ENCODE measurements at regions not wholly inside any gene's neighbourhood (a gene's known extent, or its start where the extent isn't known, plus 50 kb on each side); places are given as distances from the start of the nearest gene placed in this dataset.

- TF ChIP-seq, protein P1, sequence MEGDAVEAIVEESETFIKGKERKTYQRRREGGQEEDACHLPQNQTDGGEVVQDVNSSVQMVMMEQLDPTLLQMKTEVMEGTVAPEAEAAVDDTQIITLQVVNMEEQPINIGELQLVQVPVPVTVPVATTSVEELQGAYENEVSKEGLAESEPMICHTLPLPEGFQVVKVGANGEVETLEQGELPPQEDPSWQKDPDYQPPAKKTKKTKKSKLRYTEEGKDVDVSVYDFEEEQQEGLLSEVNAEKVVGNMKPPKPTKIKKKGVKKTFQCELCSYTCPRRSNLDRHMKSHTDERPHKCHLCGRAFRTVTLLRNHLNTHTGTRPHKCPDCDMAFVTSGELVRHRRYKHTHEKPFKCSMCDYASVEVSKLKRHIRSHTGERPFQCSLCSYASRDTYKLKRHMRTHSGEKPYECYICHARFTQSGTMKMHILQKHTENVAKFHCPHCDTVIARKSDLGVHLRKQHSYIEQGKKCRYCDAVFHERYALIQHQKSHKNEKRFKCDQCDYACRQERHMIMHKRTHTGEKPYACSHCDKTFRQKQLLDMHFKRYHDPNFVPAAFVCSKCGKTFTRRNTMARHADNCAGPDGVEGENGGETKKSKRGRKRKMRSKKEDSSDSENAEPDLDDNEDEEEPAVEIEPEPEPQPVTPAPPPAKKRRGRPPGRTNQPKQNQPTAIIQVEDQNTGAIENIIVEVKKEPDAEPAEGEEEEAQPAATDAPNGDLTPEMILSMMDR (conservative IDR thresholded peaks at IDR 0.05; ENCODE audit: low read length), result no peak
- no peak for TF ChIP-seq EZH2phosphoT487 (IDR thresholded peaks at IDR 0.05; ENCODE audit: borderline replicate concordance)
These were observed 116.3 kb downstream of the RPL22L1 start for GRCh38 chr3:170753421-170754310.
